A549 (cell line): ENCODE measurements at regions not wholly inside any gene's neighbourhood (a gene's known extent, or its start where the extent isn't known, plus 50 kb on each side); places are given as distances from the start of the nearest gene placed in this dataset.

Experiments used
- ATAC-seq, 2 experiments: fragments of 200-7000 bp in 1 of 2; fragments of >200 bp in 1 of 2; cut with Nextera tagmentation in 1 of 2; cut with Tn5 transposase in 1 of 2; 3 replicates each; pipeline versions ENCODE4 v1.8.0 to v1.9.1; 2018 to 2020; ENCODE audit warnings: mild to moderate bottlenecking in 1 of 2, moderate library complexity in 1 of 2
- CTCF ChIA-PET: fragments of 300-600 bp; sonication (Branson Sonifier 250); formaldehyde crosslinking; extraction: SDS; loops from one replicate; lab custom pipeline; 2021; ENCODE audit warnings: antibody characterized with exemption, inconsistent platforms; lab: Yijun Ruan, JAX
- POLR2A ChIA-PET: fragments of 350-600 bp; formaldehyde crosslinking; extraction: SDS; loops from one replicate; lab custom pipeline; 2021; ENCODE audit warnings: antibody characterized with exemption, inconsistent platforms; lab: Yijun Ruan, JAX
- DNase-seq, 2 experiments: peaks; one replicate each; pipeline versions ENCODE4 v3.0.0 to v3.0.0-alpha.2; 2011 to 2016; ENCODE audit warnings: low read depth in 1 of 2, low spot score in 1 of 2
- FAIRE-seq: peaks from 2 replicates; lab custom pipeline; 2011; peaks lifted over from hg19 to GRCh38; lab: Jason Lieb, UNC
- H3K27ac ChIP-seq, 2 experiments: fragments of >200 bp; sonication (Bioruptor Twin); formaldehyde crosslinking; 3 replicates each; pipeline ENCODE4 v1.5.1; 2016 to 2017
- H3K4me1 ChIP-seq: fragments of >200 bp; sonication (Bioruptor Twin); formaldehyde crosslinking; 3 replicates; pipeline ENCODE4 v1.6.1; 2016
- H3K4me2 ChIP-seq: fragments of >200 bp; sonication (Bioruptor Twin); formaldehyde crosslinking; 3 replicates; pipeline ENCODE4 v1.6.1; 2016
- H3K4me3 ChIP-seq: fragments of >200 bp; sonication (Bioruptor Twin); formaldehyde crosslinking; 3 replicates; pipeline ENCODE4 v1.5.1; 2016
- H3K9me3 ChIP-seq: fragments of >200 bp; sonication (Bioruptor Twin); formaldehyde crosslinking; 3 replicates; pipeline ENCODE4 v1.6.1; 2016
- BHLHE40 ChIP-seq: IDR thresholded peaks from 2 replicates; pipeline ENCODE4 v1.6.1; 2012; ENCODE audit warnings: low read depth, low read length, inconsistent platforms
- CEBPB ChIP-seq, 2 experiments: fragments of >200 bp in 1 of 2; sonication (Bioruptor Twin) in 1 of 2; formaldehyde crosslinking in 1 of 2; IDR thresholded peaks; 2 replicates each; pipeline ENCODE4 v1.6.1; 2012 to 2016
- EHMT2 ChIP-seq: fragments of 200-600 bp; sonication (generic); IDR thresholded peaks from 2 replicates; pipeline ENCODE4 v1.6.1; 2016; ENCODE audit warnings: antibody characterized with exemption, low read depth, mild to moderate bottlenecking, moderate library complexity
- GATA3 ChIP-seq: IDR thresholded peaks from 2 replicates; pipeline ENCODE4 v1.6.1; 2012; ENCODE audit warnings: borderline replicate concordance
- HEYL ChIP-seq: fragments of 250-450 bp; sonication (Bioruptor Pico); IDR thresholded peaks from 2 replicates; pipeline ENCODE4 v1.8.0; 2021; ENCODE audit warnings: mild to moderate bottlenecking, moderate library complexity
- HMGXB4 ChIP-seq: fragments of 250-450 bp; sonication (Bioruptor Pico); IDR thresholded peaks from 2 replicates; pipeline ENCODE4 v1.5.0; 2021; ENCODE audit warnings: mild to moderate bottlenecking, moderate library complexity, borderline replicate concordance
- HOXA7 ChIP-seq: fragments of 250-450 bp; sonication (Bioruptor Pico); IDR thresholded peaks from 2 replicates; pipeline ENCODE4 v1.5.0; 2020; ENCODE audit warnings: mild to moderate bottlenecking, moderate library complexity
- HOXB5 ChIP-seq: fragments of 250-450 bp; sonication (Bioruptor Pico); IDR thresholded peaks from 2 replicates; pipeline ENCODE4 v1.5.0; 2020; ENCODE audit warnings: mild to moderate bottlenecking, moderate library complexity
- MAFK ChIP-seq: fragments of 450-650 bp; IDR thresholded peaks from 2 replicates; pipeline ENCODE4 v1.6.1; 2014; ENCODE audit not compliant: partially characterized antibody
- MYC ChIP-seq: IDR thresholded peaks from 2 replicates; pipeline ENCODE4 v1.6.1; 2012; ENCODE audit warnings: mild to moderate bottlenecking, inconsistent platforms, low read length, improper control_type of control experiment, borderline replicate concordance
- NPAS2 ChIP-seq: fragments of 250-450 bp; sonication (Bioruptor Pico); IDR thresholded peaks from 2 replicates; pipeline ENCODE4 v1.8.0; 2022; ENCODE audit warnings: mild to moderate bottlenecking, moderate library complexity, borderline replicate concordance
- PHF8 ChIP-seq: fragments of 200-600 bp; sonication (generic); IDR thresholded peaks from 2 replicates; pipeline ENCODE4 v1.6.1; 2016; ENCODE audit warnings: low read depth, mild to moderate bottlenecking, antibody characterized with exemption, moderate library complexity, borderline replicate concordance
- POLR2A ChIP-seq: IDR thresholded peaks from 2 replicates; pipeline ENCODE4 v1.6.1; 2012; ENCODE audit warnings: mild to moderate bottlenecking, low read length
- RFX5 ChIP-seq: fragments of 450-650 bp; IDR thresholded peaks from 2 replicates; pipeline ENCODE4 v1.7.1; 2014; ENCODE audit warnings: antibody characterized with exemption, mild to moderate bottlenecking, moderate library complexity
- SREBF2 ChIP-seq: fragments of 450-650 bp; IDR thresholded peaks from 2 replicates; pipeline ENCODE4 v1.6.1; 2014; ENCODE audit warnings: mild to moderate bottlenecking, moderate library complexity
- TFCP2L1 ChIP-seq: fragments of 250-450 bp; sonication (Bioruptor Pico); IDR thresholded peaks from 2 replicates; pipeline ENCODE4 v1.5.0; 2021; ENCODE audit warnings: mild to moderate bottlenecking
- ZFP36 ChIP-seq: fragments of 450-650 bp; IDR thresholded peaks from 2 replicates; pipeline ENCODE4 v1.6.1; 2014; ENCODE audit warnings: borderline replicate concordance; ENCODE audit not compliant: partially characterized antibody
- ZNF302 ChIP-seq: fragments of 250-450 bp; sonication (Bioruptor Pico); IDR thresholded peaks from 2 replicates; pipeline ENCODE4 v1.9.0; 2021; ENCODE audit warnings: inconsistent platforms, mild to moderate bottlenecking, moderate library complexity
- WGBS: methylation state at CpG from one replicate; pipeline ENCODE4 v1.1.6; 2017; ENCODE audit errors: missing lambda C conversion rate; 5-methylcytosine and 5-hydroxymethylcytosine counted together
- TF ChIP-seq, protein P1 (sequence below): IDR thresholded peaks from 2 replicates; pipeline ENCODE4 v1.6.1; 2012; ENCODE audit warnings: low read depth, borderline replicate concordance
- TF ChIP-seq, protein P2 (sequence below): fragments of 450-650 bp; IDR thresholded peaks from 2 replicates; pipeline ENCODE4 v1.6.1; 2014; ENCODE audit warnings: antibody characterized with exemption
- TF ChIP-seq, protein P3 (sequence below): IDR thresholded peaks from 2 replicates; pipeline ENCODE4 v1.6.1; 2012

DNA sequence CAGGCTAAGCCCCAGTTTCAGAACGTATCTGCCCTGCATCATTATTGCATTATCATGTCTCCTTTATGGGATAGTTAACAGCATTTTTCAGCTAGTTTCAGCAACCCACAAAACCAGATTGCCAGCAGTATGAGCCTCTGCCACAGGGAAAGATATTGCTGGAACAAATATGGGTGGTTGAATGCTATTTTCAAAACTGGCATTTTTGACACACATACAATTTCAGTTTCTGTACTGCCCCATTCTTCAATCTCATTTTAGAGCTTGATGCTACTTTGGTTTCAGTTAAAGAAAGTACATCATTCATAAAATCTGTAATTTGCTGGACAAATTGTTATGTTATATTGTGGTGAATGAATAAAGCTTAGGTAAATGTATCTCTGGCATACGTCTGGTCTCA lies 1037.5 kb downstream of the NAALADL2 start:
- TF ChIP-seq, protein P1, sequence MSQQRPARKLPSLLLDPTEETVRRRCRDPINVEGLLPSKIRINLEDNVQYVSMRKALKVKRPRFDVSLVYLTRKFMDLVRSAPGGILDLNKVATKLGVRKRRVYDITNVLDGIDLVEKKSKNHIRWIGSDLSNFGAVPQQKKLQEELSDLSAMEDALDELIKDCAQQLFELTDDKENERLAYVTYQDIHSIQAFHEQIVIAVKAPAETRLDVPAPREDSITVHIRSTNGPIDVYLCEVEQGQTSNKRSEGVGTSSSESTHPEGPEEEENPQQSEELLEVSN: no peak
- TF ChIP-seq HOXB5 (no peak), EHMT2 (no peak), ZNF302 (CRISPR knock-in tag) (no peak), SREBF2 (no peak), HEYL (CRISPR knock-in tag) (no peak), GATA3 (no peak), HOXA7 (CRISPR knock-in tag) (no peak), ZFP36 (no peak)
- TF ChIP-seq, all 56 proteins: peak for 0
- DNase-seq (no peak), FAIRE-seq (no peak), ATAC-seq (no peak)
- WGBS: 50% methylated on average over 2 of the region's 2 CpGs
- H3K27ac ChIP-seq: no peak overlapping the region
- no peaks in the 10 kb centered on the region for H3K9me3 ChIP-seq
- no peak overlapping the region for H3K4me3 ChIP-seq
- ChIA-PET POLR2A (no interaction called here), CTCF (no interaction called here)
- no peak overlapping the region for H3K4me2 ChIP-seq
- H3K4me1 ChIP-seq: no peaks in the 10 kb centered on the region

- H3K9me3 ChIP-seq: no peaks in the 10 kb centered on the region
- H3K4me2 ChIP-seq: no peak overlapping the region
- TF ChIP-seq, protein P2, sequence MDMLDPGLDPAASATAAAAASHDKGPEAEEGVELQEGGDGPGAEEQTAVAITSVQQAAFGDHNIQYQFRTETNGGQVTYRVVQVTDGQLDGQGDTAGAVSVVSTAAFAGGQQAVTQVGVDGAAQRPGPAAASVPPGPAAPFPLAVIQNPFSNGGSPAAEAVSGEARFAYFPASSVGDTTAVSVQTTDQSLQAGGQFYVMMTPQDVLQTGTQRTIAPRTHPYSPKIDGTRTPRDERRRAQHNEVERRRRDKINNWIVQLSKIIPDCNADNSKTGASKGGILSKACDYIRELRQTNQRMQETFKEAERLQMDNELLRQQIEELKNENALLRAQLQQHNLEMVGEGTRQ: no peak
- no peak for TF ChIP-seq PHF8
- TF ChIP-seq CEBPB (IDR thresholded peaks at IDR 0.05): no peak
- TF ChIP-seq SREBF2: no peak
- no peak for TF ChIP-seq ZNF302 (CRISPR knock-in tag)
- no peak for TF ChIP-seq HMGXB4
- TF ChIP-seq, protein P3, sequence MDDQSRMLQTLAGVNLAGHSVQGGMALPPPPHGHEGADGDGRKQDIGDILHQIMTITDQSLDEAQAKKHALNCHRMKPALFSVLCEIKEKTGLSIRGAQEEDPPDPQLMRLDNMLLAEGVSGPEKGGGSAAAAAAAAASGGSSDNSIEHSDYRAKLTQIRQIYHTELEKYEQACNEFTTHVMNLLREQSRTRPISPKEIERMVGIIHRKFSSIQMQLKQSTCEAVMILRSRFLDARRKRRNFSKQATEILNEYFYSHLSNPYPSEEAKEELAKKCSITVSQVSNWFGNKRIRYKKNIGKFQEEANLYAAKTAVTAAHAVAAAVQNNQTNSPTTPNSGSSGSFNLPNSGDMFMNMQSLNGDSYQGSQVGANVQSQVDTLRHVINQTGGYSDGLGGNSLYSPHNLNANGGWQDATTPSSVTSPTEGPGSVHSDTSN: no peak
- TF ChIP-seq, all 56 proteins: peak for 0
- ATAC-seq (no peak), FAIRE-seq (no peak), DNase-seq (no peak)
- POLR2A ChIA-PET: no interaction called here
- 50% methylated on average over 1 of the region's 1 CpG for WGBS
- no peak overlapping the region for H3K4me3 ChIP-seq
- CTCF ChIA-PET: no interaction called here
- no peak overlapping the region for H3K27ac ChIP-seq
- H3K4me1 ChIP-seq: no peaks in the 10 kb centered on the region
Observed at GRCh38 chr3:175895731-175896130, 1036.6 kb downstream of the NAALADL2 start.

DNA sequence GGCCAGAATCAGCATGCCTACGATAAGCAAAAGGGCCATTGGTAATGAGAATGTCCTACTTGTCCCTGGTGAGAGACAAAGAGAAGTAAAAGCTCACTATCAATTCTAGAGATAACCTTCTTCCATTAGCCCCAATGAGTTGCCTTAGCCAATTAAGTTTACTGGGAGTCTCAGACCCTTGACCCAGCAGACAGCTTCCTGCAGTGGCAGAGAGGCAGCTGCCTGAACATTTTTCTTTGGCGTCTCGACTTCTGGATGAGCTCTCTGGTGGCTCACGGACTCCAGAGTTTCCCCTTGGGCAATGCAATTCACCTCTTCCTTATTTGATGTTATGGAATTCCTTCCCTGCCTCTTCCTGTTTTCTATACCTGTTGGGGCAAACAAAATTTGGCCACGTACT lies 1034.4 kb downstream of the NAALADL2 start:
- Histone ChIP-seq H3K4me3 (no peak overlapping the region), H3K9me3 (no peaks in the 10 kb centered on the region), H3K4me1 (no peaks in the 10 kb centered on the region)
- CTCF ChIA-PET: no interaction called here
- ATAC-seq (no peak), FAIRE-seq (no peak)
- no peak for TF ChIP-seq NPAS2 (CRISPR knock-in tag)
- no peak for TF ChIP-seq SREBF2
- TF ChIP-seq, all 56 proteins: peak for 0
- Histone ChIP-seq H3K4me2 (no peak overlapping the region), H3K27ac (no peak overlapping the region)
- POLR2A ChIA-PET: no interaction called here
- 30% methylated on average over 5 of the region's 5 CpGs for WGBS
- no peak for DNase-seq

- 40% methylated on average over 4 of the region's 4 CpGs for WGBS
- POLR2A ChIA-PET: interaction anchor here (0.6 kb wide), 1 partner anchor 1440 kb away, joined by 4 read pairs; no protein-coding TSS in a partner anchor
- no peak for FAIRE-seq
- Histone ChIP-seq H3K9me3 (no peaks in the 10 kb centered on the region), H3K4me2 (no peak overlapping the region), H3K4me3 (no peak overlapping the region), H3K27ac (no peak overlapping the region), H3K4me1 (no peaks in the 10 kb centered on the region)
- TF ChIP-seq MAFK: no peak
- no peak for TF ChIP-seq POLR2A
- TF ChIP-seq, protein P3: no peak
- TF ChIP-seq TFCP2L1: no peak
- TF ChIP-seq BHLHE40: no peak
- TF ChIP-seq SREBF2: no peak
- no peak for TF ChIP-seq MYC
- TF ChIP-seq RFX5: no peak
- TF ChIP-seq HEYL (CRISPR knock-in tag): no peak
- DNase-seq: no peak
- CTCF ChIA-PET: no interaction called here
- ATAC-seq: no peak
Observed at GRCh38 chr3:175890066-175890465, 1030.9 kb downstream of the NAALADL2 start.
